ENCODE measurements at regions not wholly inside any gene's neighbourhood (a gene's known extent, or its start where the extent isn't known, plus 50 kb on each side); places are given as distances from the start of the nearest gene placed in this dataset.
"Not testable (repeated sequence)": the region's sequence is repeated elsewhere in the genome, so short reads cannot be mapped to it uniquely, and the experiment has no call there.

GRCh38 chr1:72431810-72432209, 149.5 kb upstream of the NEGR1 start:
- TF ChIP-seq POLR2A (IDR thresholded peaks at IDR 0.05; ENCODE audit: low read depth, low read length), result no peak
- no peak for TF ChIP-seq FOS (IDR thresholded peaks at IDR 0.05; ENCODE audit: borderline replicate concordance, insufficient read depth, low read length)
- no peak for TF ChIP-seq CTCF (IDR thresholded peaks at IDR 0.05; ENCODE audit: extremely low read depth in 1 of 2, insufficient read depth in 1 of 2, low read depth in 1 of 2, low read length in 2 of 2)
- no peak for TF ChIP-seq JUN (IDR thresholded peaks at IDR 0.05; ENCODE audit: borderline replicate concordance, insufficient read depth, insufficient read length, low read depth)
- no peak for TF ChIP-seq EZH2 (IDR thresholded peaks at IDR 0.05; ENCODE audit: borderline replicate concordance, low read depth, low read length, severe bottlenecking)
- no peak for TF ChIP-seq MYC (IDR thresholded peaks at IDR 0.05; ENCODE audit: low read depth, low read length)
- no peak for TF ChIP-seq GATA2 (IDR thresholded peaks at IDR 0.05; ENCODE audit: insufficient read depth, insufficient read length, low read depth, low read length)
- TF ChIP-seq MAX (IDR thresholded peaks at IDR 0.05; ENCODE audit: insufficient read depth, insufficient read length), result no peak
- TF ChIP-seq POLR2AphosphoS5 (IDR thresholded peaks at IDR 0.05; ENCODE audit: insufficient read depth, low read depth, low read length), result no peak
- H3K9me3 ChIP-seq (replicated peaks; ENCODE audit: control insufficient read depth, insufficient read depth, low read length), result no peaks in the 10 kb centered on the region
- no TSS peak for BruUV-seq (replicated peaks)
- CTCF ChIA-PET, result no interaction called here
- H3K9me1 ChIP-seq (replicated peaks; ENCODE audit: control insufficient read depth, extremely low read depth, insufficient read depth, low read length), result no peaks in the 10 kb centered on the region
- H3K27me3 ChIP-seq (ENCODE audit: control insufficient read depth in 2 of 2, insufficient read depth in 2 of 2, low read length in 2 of 2), result no peaks in the 10 kb centered on the region
- H2AFZ ChIP-seq (ENCODE audit: low read depth, low read length), result no peak overlapping the region
- no peak overlapping the region for H3K4me2 ChIP-seq (ENCODE audit: insufficient read depth, low read length)
- DNase-seq (ENCODE audit: low read depth, low spot score) (no peak), FAIRE-seq (no peak)
- H3K4me1 ChIP-seq (ENCODE audit: control insufficient read depth, extremely low read depth, insufficient read depth, low read length), result no peaks in the 10 kb centered on the region
- H3K4me3 ChIP-seq (replicated peaks in 1 of 3; ENCODE audit: insufficient read depth in 1 of 3, low read depth in 1 of 3, low read length in 3 of 3), result no peak overlapping the region
- H3K9ac ChIP-seq (replicated peaks; ENCODE audit: extremely low read depth, insufficient read depth, low read length), result no peak overlapping the region
- no peaks in the 10 kb centered on the region for H3K36me3 ChIP-seq (ENCODE audit: control insufficient read depth in 2 of 2, extremely low read depth in 1 of 2, insufficient read depth in 2 of 2, low read length in 2 of 2)
- no peaks in the 10 kb centered on the region for H3K79me2 ChIP-seq (ENCODE audit: control insufficient read depth, insufficient read depth, low read length)
- dilution Hi-C loops (cut with MboI; ENCODE audit: extremely low pct_ligation_motif_present, low sequenced_read_pairs), result no loop called here
- intact Hi-C loops (cut with micrococcal nuclease), result no loop called here
- no peaks in the 10 kb centered on the region for H4K20me1 ChIP-seq (replicated peaks; ENCODE audit: control insufficient read depth, extremely low read depth, insufficient read depth, low read length)
- no peak overlapping the region for H3K27ac ChIP-seq (ENCODE audit: insufficient read depth, low read depth, low read length)
- POLR2A ChIA-PET, result no interaction called here

- H3K4me3 ChIP-seq (replicated peaks in 1 of 3; ENCODE audit: insufficient read depth in 1 of 3, low read depth in 1 of 3, low read length in 3 of 3); dilution Hi-C loops (cut with MboI; ENCODE audit: extremely low pct_ligation_motif_present, low sequenced_read_pairs); H3K4me2 ChIP-seq (ENCODE audit: insufficient read depth, low read length); H3K9me3 ChIP-seq (replicated peaks; ENCODE audit: control insufficient read depth, insufficient read depth, low read length); H3K36me3 ChIP-seq (ENCODE audit: control insufficient read depth in 2 of 2, extremely low read depth in 1 of 2, insufficient read depth in 2 of 2, low read length in 2 of 2); DNase-seq (ENCODE audit: low read depth, low spot score); H3K9me1 ChIP-seq (replicated peaks; ENCODE audit: control insufficient read depth, extremely low read depth, insufficient read depth, low read length); intact Hi-C loops (cut with micrococcal nuclease); POLR2A ChIA-PET; H4K20me1 ChIP-seq (replicated peaks; ENCODE audit: control insufficient read depth, extremely low read depth, insufficient read depth, low read length); H3K27ac ChIP-seq (ENCODE audit: insufficient read depth, low read depth, low read length); FAIRE-seq; H3K4me1 ChIP-seq (ENCODE audit: control insufficient read depth, extremely low read depth, insufficient read depth, low read length); BruUV-seq (replicated peaks); H3K9ac ChIP-seq (replicated peaks; ENCODE audit: extremely low read depth, insufficient read depth, low read length); H3K79me2 ChIP-seq (ENCODE audit: control insufficient read depth, insufficient read depth, low read length); CTCF ChIA-PET; H2AFZ ChIP-seq (ENCODE audit: low read depth, low read length); H3K27me3 ChIP-seq (ENCODE audit: control insufficient read depth in 2 of 2, insufficient read depth in 2 of 2, low read length in 2 of 2): not testable (repeated sequence)
These were observed 145.9 kb upstream of the NEGR1 start for GRCh38 chr1:72428276-72428675.

Data from endothelial cell of umbilical vein (primary cell).